Neuronal stem cell (in vitro differentiated cells): ENCODE measurements at regions not wholly inside any gene's neighbourhood (a gene's known extent, or its start where the extent isn't known, plus 50 kb on each side); places are given as distances from the start of the nearest gene placed in this dataset.
"Not testable (repeated sequence)": the region's sequence is repeated elsewhere in the genome, so short reads cannot be mapped to it uniquely, and the experiment has no call there.

ENCODE experiments used
- DNase-seq: peaks from one replicate; pipeline ENCODE4 v3.0.0-alpha.2; 2013; ENCODE audit warnings: low spot score
- H2AFZ ChIP-seq: one replicate; pipeline ENCODE4 v1.6.1; 2013; ENCODE audit warnings: mild to moderate bottlenecking, low read length, inconsistent platforms
- H2AK5ac ChIP-seq: 2 replicates; pipeline ENCODE4 v1.6.1; 2013; ENCODE audit warnings: low read depth, mild to moderate bottlenecking, inconsistent platforms, low read length, moderate library complexity, mixed read lengths
- H2BK120ac ChIP-seq: 2 replicates; pipeline ENCODE4 v1.6.1; 2013; ENCODE audit warnings: low read depth, mild to moderate bottlenecking, inconsistent platforms, low read length, moderate library complexity, mixed read lengths
- H2BK12ac ChIP-seq: one replicate; pipeline ENCODE4 v1.6.1; 2013; ENCODE audit warnings: low read length, inconsistent platforms
- H2BK15ac ChIP-seq: 2 replicates; pipeline ENCODE4 v1.6.1; 2013; ENCODE audit warnings: mild to moderate bottlenecking, low read length, inconsistent platforms, mixed read lengths
- H2BK5ac ChIP-seq: one replicate; pipeline ENCODE4 v1.6.1; 2013; ENCODE audit warnings: inconsistent platforms, mild to moderate bottlenecking, low read length, moderate library complexity
- H3K14ac ChIP-seq: one replicate; pipeline ENCODE4 v1.6.1; 2013; ENCODE audit warnings: low read length, inconsistent platforms
- H3K18ac ChIP-seq: 2 replicates; pipeline ENCODE4 v1.6.1; 2013; ENCODE audit warnings: low read length, inconsistent platforms
- H3K23ac ChIP-seq: 2 replicates; pipeline ENCODE4 v1.6.1; 2013; ENCODE audit warnings: low read depth, mild to moderate bottlenecking, mixed read lengths, low read length, inconsistent platforms; ENCODE audit not compliant: poor library complexity
- H3K27ac ChIP-seq: replicated peaks from 3 replicates; pipeline ENCODE4 v1.5.1; 2013; ENCODE audit warnings: low read length, inconsistent platforms
- H3K27me3 ChIP-seq, 3 experiments: 2 replicates each; pipeline ENCODE4 v1.6.1; 2013; ENCODE audit warnings: low read length in 3 of 3, mild to moderate bottlenecking in 2 of 3, inconsistent platforms in 1 of 3, low read depth in 1 of 3, mixed read lengths in 1 of 3, moderate library complexity in 1 of 3; ENCODE audit not compliant: control insufficient read depth in 3 of 3, insufficient read depth in 3 of 3
- H3K36me3 ChIP-seq, 2 donors: replicated peaks in 1 of 2; 2 replicates each; pipeline ENCODE4 v1.6.1; 2013; ENCODE audit warnings: low read length in 2 of 2; ENCODE audit not compliant: control insufficient read depth in 2 of 2, insufficient read depth in 2 of 2
- H3K4ac ChIP-seq: 2 replicates; pipeline ENCODE4 v1.6.1; 2013; ENCODE audit warnings: inconsistent platforms, mild to moderate bottlenecking, low read length, moderate library complexity
- H3K4me1 ChIP-seq, 2 donors: 1 replicate in 1 of 2; 2 replicates in 1 of 2; pipeline ENCODE4 v1.6.1; 2013; ENCODE audit warnings: low read length in 2 of 2, low read depth in 1 of 2; ENCODE audit not compliant: control insufficient read depth in 2 of 2, insufficient read depth in 1 of 2
- H3K4me2 ChIP-seq: one replicate; pipeline ENCODE4 v1.6.1; 2013; ENCODE audit warnings: mild to moderate bottlenecking, low read length, inconsistent platforms; ENCODE audit not compliant: insufficient read depth, poor library complexity, severe bottlenecking
- H3K4me3 ChIP-seq, 2 donors: 2 replicates each; pipeline ENCODE4 v1.5.1; 2013; ENCODE audit warnings: low read length in 2 of 2, mild to moderate bottlenecking in 2 of 2, inconsistent platforms in 1 of 2, moderate library complexity in 1 of 2
- H3K79me1 ChIP-seq: one replicate; pipeline ENCODE4 v1.6.1; 2013; ENCODE audit warnings: low read depth, mild to moderate bottlenecking, inconsistent platforms, low read length, moderate library complexity
- H3K9ac ChIP-seq: one replicate; pipeline ENCODE4 v1.6.1; 2013; ENCODE audit warnings: mild to moderate bottlenecking, low read depth, low read length, inconsistent platforms; ENCODE audit not compliant: poor library complexity
- H3K9me3 ChIP-seq, 2 donors: replicated peaks in 1 of 2; 2 replicates each; pipeline versions ENCODE3 to v1.6.1; 2013; ENCODE audit warnings: low read length in 2 of 2, mild to moderate bottlenecking in 2 of 2, inconsistent platforms in 1 of 2, low read depth in 1 of 2, mixed read lengths in 1 of 2, moderate library complexity in 1 of 2; ENCODE audit not compliant: control insufficient read depth in 2 of 2, insufficient read depth in 1 of 2
- H4K8ac ChIP-seq: one replicate; pipeline ENCODE4 v1.6.1; 2013; ENCODE audit warnings: low read depth, mild to moderate bottlenecking, inconsistent platforms, low read length, moderate library complexity
- H4K91ac ChIP-seq: one replicate; pipeline ENCODE4 v1.6.1; 2013; ENCODE audit warnings: low read length, low read depth, mild to moderate bottlenecking, inconsistent platforms; ENCODE audit not compliant: poor library complexity
- WGBS, 2 donors: extraction: QIAGEN DNeasy Blood & Tissue Kit; methylation state at CpG; one replicate each; pipeline ENCODE4 v1.1.7; 2013; ENCODE audit warnings: missing lambda C conversion rate in 2 of 2, mixed read lengths in 1 of 2; ENCODE audit not compliant: insufficient read length in 2 of 2, insufficient replicate concordance in 1 of 2; ENCODE audit errors: extremely low coverage in 2 of 2; 5-methylcytosine and 5-hydroxymethylcytosine counted together

DNA sequence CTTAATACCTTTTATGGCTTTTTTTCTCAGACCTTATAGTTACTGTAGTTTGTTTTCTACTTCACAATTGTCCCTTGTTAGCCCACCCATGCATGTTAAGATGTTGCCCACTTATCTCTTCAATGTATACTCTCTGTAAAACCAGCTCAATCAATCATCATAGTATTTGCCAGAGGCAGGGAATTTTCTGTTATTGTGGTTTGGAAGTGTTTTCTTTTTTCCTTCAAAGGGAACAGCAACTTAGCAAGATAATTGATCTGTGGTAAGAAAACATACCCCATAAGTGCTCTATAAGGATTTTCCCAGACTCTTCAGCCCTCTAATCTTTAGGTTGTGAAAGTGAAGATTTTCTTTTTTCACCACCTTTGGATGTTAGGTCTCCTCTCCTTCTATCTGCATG is 76.7 kb upstream of the SYT9 start:
- Histone ChIP-seq H3K79me1 (no peaks in the 10 kb centered on the region), H2AFZ (no peak overlapping the region), H2BK120ac (no peak overlapping the region), H2BK12ac (no peak overlapping the region), H3K4me2 (no peak overlapping the region), H3K4ac (no peak overlapping the region), H3K18ac (no peak overlapping the region), H3K27me3 (no peaks in the 10 kb centered on the region), H3K14ac (no peak overlapping the region), H3K4me3 (no peak overlapping the region), H3K4me1 (no peaks in the 10 kb centered on the region), H3K27ac (no peak overlapping the region), H2AK5ac (no peak overlapping the region), H4K8ac (no peak overlapping the region), H2BK15ac (no peak overlapping the region), H4K91ac (no peak overlapping the region), H3K36me3 (no peaks in the 10 kb centered on the region), H2BK5ac (no peak overlapping the region), H3K9ac (no peak overlapping the region), H3K23ac (no peak overlapping the region), H3K9me3 (no peaks in the 10 kb centered on the region)
- DNase-seq: no peak

GRCh38 chr11:7186190-7186589 is 65.5 kb upstream of the SYT9 start:
- H2BK15ac ChIP-seq: no peak overlapping the region
- H3K27ac ChIP-seq: no peak overlapping the region
- H3K79me1 ChIP-seq: no peaks in the 10 kb centered on the region
- no peak overlapping the region for H3K14ac ChIP-seq
- H3K4ac ChIP-seq: no peak overlapping the region
- H3K4me3 ChIP-seq: no peak overlapping the region
- H2BK5ac ChIP-seq: no peak overlapping the region
- H3K27me3 ChIP-seq: no peaks in the 10 kb centered on the region
- no peaks in the 10 kb centered on the region for H3K36me3 ChIP-seq
- no peak overlapping the region for H3K9ac ChIP-seq
- H2BK120ac ChIP-seq: no peak overlapping the region
- no peak overlapping the region for H3K23ac ChIP-seq
- no peak overlapping the region for H4K8ac ChIP-seq
- no peaks in the 10 kb centered on the region for H3K9me3 ChIP-seq
- no peak for DNase-seq
- no CpG with 5 or more reads among the region's 2 CpGs for WGBS, 2 donors
- H3K18ac ChIP-seq: no peak overlapping the region
- H2BK12ac ChIP-seq: no peak overlapping the region
- no peak overlapping the region for H2AFZ ChIP-seq
- no peak overlapping the region for H3K4me2 ChIP-seq
- H2AK5ac ChIP-seq: no peak overlapping the region
- H4K91ac ChIP-seq: no peak overlapping the region
- no peaks in the 10 kb centered on the region for H3K4me1 ChIP-seq

GRCh38 chr11:7186676-7187075 is 65.0 kb upstream of the SYT9 start:
- no CpG with 5 or more reads among the region's 1 CpG for WGBS, 2 donors
- Histone ChIP-seq H3K79me1 (no peaks in the 10 kb centered on the region), H2BK120ac (no peak overlapping the region), H3K9ac (no peak overlapping the region), H3K18ac (no peak overlapping the region), H3K9me3 (no peaks in the 10 kb centered on the region), H2AFZ (no peak overlapping the region), H3K4me2 (no peak overlapping the region), H3K23ac (no peak overlapping the region), H2BK12ac (no peak overlapping the region), H3K27me3 (no peaks in the 10 kb centered on the region), H3K27ac (no peak overlapping the region), H2BK15ac (no peak overlapping the region), H3K14ac (no peak overlapping the region), H3K4me1 (no peaks in the 10 kb centered on the region), H3K36me3 (no peaks in the 10 kb centered on the region), H2BK5ac (no peak overlapping the region), H3K4me3 (no peak overlapping the region), H4K91ac (no peak overlapping the region), H2AK5ac (no peak overlapping the region), H4K8ac (no peak overlapping the region), H3K4ac (no peak overlapping the region)
- no peak for DNase-seq

- not testable (repeated sequence) for H3K36me3 ChIP-seq, H3K14ac ChIP-seq, H3K4me3 ChIP-seq, H4K8ac ChIP-seq, DNase-seq, H2AK5ac ChIP-seq, H2BK5ac ChIP-seq, H3K79me1 ChIP-seq, H2BK12ac ChIP-seq, H3K9me3 ChIP-seq, H2AFZ ChIP-seq, H3K4ac ChIP-seq, H3K4me1 ChIP-seq, H3K4me2 ChIP-seq, H2BK15ac ChIP-seq, H3K18ac ChIP-seq, H3K9ac ChIP-seq, H3K23ac ChIP-seq, H3K27ac ChIP-seq, H2BK120ac ChIP-seq, H3K27me3 ChIP-seq, H4K91ac ChIP-seq
- no CpG with 5 or more reads among the region's 4 CpGs for WGBS, 2 donors
Measured at GRCh38 chr11:7192785-7193184, 58.9 kb upstream of the SYT9 start.
